Activated CD8-positive, alpha-beta T cell treated with anti-CD3 and anti-CD28 coated beads for 36 hours (primary cell): ENCODE measurements at regions not wholly inside any gene's neighbourhood (a gene's known extent, or its start where the extent isn't known, plus 50 kb on each side); places are given as distances from the start of the nearest gene placed in this dataset.

ENCODE experiments used
- ATAC-seq: fragments of 200-7000 bp; cut with Tn5 transposase; one replicate; pipeline ENCODE4 v1.10.0; 2021; ENCODE audit warnings: mild to moderate bottlenecking, moderate library complexity
- CTCF ChIA-PET: fragments of 350-600 bp; sonication (Branson Sonifier 250); formaldehyde crosslinking; loops from one replicate; lab custom pipeline; 2021; ENCODE audit warnings: antibody characterized with exemption; lab: Charles Lee
- POLR2A ChIA-PET: fragments of 350-600 bp; sonication (Branson Sonifier 250); formaldehyde crosslinking; loops from one replicate; lab custom pipeline; 2021; ENCODE audit warnings: antibody characterized with exemption; lab: Charles Lee
- DNase-seq: peaks from one replicate; pipeline ENCODE4 v3.0.0-alpha.2; 2020
- H3K27ac Mint-ChIP-seq: one replicate; pipeline ENCODE4 v1.8.0; 2021; ENCODE audit warnings: mild to moderate bottlenecking, mixed read lengths
- H3K27me3 Mint-ChIP-seq: one replicate; pipeline ENCODE4 v1.8.0; 2021; ENCODE audit warnings: mixed read lengths
- H3K36me3 Mint-ChIP-seq: one replicate; pipeline ENCODE4 v1.8.0; 2021; ENCODE audit warnings: low read depth, mixed read lengths
- H3K4me1 Mint-ChIP-seq: one replicate; pipeline ENCODE4 v1.8.0; 2021; ENCODE audit warnings: low read depth, mixed read lengths
- H3K4me3 Mint-ChIP-seq: one replicate; pipeline ENCODE4 v1.8.0; 2021; ENCODE audit warnings: mild to moderate bottlenecking, moderate library complexity, mixed read lengths
- H3K9me3 Mint-ChIP-seq: one replicate; pipeline ENCODE4 v1.8.0; 2021; ENCODE audit warnings: mixed read lengths
- intact Hi-C: fragments of 100-400 bp; cut with micrococcal nuclease; formaldehyde crosslinking; loops from one replicate; pipeline ENCODE4 v1.10.0; 2022
- TF ChIP-seq, protein P1 (sequence below): fragments of 200-600 bp; IDR thresholded peaks from one replicate; pipeline ENCODE4 v1.8.0; 2022; ENCODE audit warnings: antibody characterized with exemption, mild to moderate bottlenecking

- DNase-seq (no peak), ATAC-seq (no peak)
- Mint-ChIP-seq H3K4me3 (no peak overlapping the region), H3K4me1 (no peaks in the 10 kb centered on the region), H3K36me3 (no peaks in the 10 kb centered on the region), H3K9me3 (peaks cover 3% of the 10 kb centered on the region), H3K27ac (no peak overlapping the region), H3K27me3 (peaks cover 15% of the 10 kb centered on the region)
- intact Hi-C loops = no loop called here
- ChIA-PET CTCF (no interaction called here), POLR2A (no interaction called here)
- TF ChIP-seq, protein P1, sequence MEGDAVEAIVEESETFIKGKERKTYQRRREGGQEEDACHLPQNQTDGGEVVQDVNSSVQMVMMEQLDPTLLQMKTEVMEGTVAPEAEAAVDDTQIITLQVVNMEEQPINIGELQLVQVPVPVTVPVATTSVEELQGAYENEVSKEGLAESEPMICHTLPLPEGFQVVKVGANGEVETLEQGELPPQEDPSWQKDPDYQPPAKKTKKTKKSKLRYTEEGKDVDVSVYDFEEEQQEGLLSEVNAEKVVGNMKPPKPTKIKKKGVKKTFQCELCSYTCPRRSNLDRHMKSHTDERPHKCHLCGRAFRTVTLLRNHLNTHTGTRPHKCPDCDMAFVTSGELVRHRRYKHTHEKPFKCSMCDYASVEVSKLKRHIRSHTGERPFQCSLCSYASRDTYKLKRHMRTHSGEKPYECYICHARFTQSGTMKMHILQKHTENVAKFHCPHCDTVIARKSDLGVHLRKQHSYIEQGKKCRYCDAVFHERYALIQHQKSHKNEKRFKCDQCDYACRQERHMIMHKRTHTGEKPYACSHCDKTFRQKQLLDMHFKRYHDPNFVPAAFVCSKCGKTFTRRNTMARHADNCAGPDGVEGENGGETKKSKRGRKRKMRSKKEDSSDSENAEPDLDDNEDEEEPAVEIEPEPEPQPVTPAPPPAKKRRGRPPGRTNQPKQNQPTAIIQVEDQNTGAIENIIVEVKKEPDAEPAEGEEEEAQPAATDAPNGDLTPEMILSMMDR = no peak
Observed at GRCh38 chr14:21807975-21808374, 134.4 kb upstream of the OR4E1 start.

GRCh38 chr14:21804981-21805380, 131.4 kb upstream of the OR4E1 start:
- H3K27ac Mint-ChIP-seq = no peak overlapping the region
- H3K4me3 Mint-ChIP-seq = no peak overlapping the region
- intact Hi-C loops = no loop called here
- peaks cover 3% of the 10 kb centered on the region for H3K9me3 Mint-ChIP-seq
- H3K36me3 Mint-ChIP-seq = no peaks in the 10 kb centered on the region
- TF ChIP-seq, protein P1 = no peak
- no peaks in the 10 kb centered on the region for H3K4me1 Mint-ChIP-seq
- ChIA-PET CTCF (interaction anchor here (1.6 to 1.7 kb wide), 2 partner anchors 47 to 56 kb away, joined by 4 to 5 read pairs; no protein-coding TSS in a partner anchor), POLR2A (no interaction called here)
- no peak for DNase-seq
- no peak for ATAC-seq
- peaks cover 11% of the 10 kb centered on the region for H3K27me3 Mint-ChIP-seq

DNA sequence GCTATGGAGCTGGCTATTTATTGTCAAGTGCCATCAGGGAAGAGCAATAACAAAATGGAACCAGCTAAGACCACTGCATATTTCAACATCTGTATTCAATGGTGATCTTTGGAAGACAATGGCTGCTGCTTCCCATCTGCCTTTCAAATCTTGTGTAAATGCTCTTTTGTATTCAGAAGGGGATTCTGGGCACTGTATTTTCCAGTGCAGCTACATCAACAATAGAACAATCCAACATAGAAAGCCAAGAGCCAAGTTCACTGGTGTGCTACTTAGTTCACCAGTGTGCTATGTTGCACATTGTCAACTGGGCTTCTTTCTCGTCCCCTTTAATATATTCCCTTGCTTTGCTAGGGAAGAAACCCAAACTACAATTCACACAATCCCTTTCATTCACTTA, 128.8 kb upstream of the OR4E1 start:
- intact Hi-C loops = no loop called here
- Mint-ChIP-seq H3K27ac (no peak overlapping the region), H3K4me1 (no peaks in the 10 kb centered on the region), H3K4me3 (no peak overlapping the region), H3K9me3 (peaks cover 3% of the 10 kb centered on the region), H3K36me3 (no peaks in the 10 kb centered on the region), H3K27me3 (peaks cover 6% of the 10 kb centered on the region)
- ChIA-PET CTCF (interaction anchor here (0.9 to 1.4 kb wide), 2 partner anchors 54 to 79 kb away, joined by 3 to 5 read pairs; no protein-coding TSS in a partner anchor), POLR2A (no interaction called here)
- ATAC-seq (no peak), DNase-seq (no peak)
- TF ChIP-seq, protein P1 = no peak

DNA sequence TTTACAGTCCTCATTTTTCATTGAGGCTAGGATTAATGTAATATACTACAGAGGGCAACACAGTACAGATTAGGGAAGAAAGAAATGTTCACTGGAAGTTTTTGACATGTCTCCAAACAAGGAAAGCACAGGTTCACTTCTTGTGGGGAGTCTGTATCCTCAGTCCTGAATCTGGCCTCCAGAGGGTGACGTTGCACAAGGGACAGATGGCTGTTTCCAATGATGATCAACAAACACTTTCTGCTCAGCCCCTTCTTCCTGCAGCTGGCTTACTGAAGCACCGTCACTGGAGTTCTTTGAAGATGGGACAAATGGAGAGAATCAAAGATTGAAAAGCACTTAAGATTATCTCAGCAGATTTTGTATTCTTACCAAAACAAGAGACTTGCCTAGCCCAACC, 123.3 kb upstream of the OR4E1 start:
- H3K27me3 Mint-ChIP-seq = peaks cover under 1% of the 10 kb centered on the region
- DNase-seq (peak; percentile 43), ATAC-seq (no peak)
- intact Hi-C loops = no loop called here
- no peaks in the 10 kb centered on the region for H3K36me3 Mint-ChIP-seq
- TF ChIP-seq, protein P1 = no peak
- peak overlapping the region; percentile 18 for H3K4me3 Mint-ChIP-seq
- peaks cover 7% of the 10 kb centered on the region for H3K9me3 Mint-ChIP-seq
- ChIA-PET CTCF (interaction anchor here (1.1 to 1.6 kb wide), 4 partner anchors 28 to 774 kb away, joined by 3 to 7 read pairs (median 6); no protein-coding TSS in a partner anchor), POLR2A (no interaction called here)
- H3K27ac Mint-ChIP-seq = no peak overlapping the region
- peaks cover under 1% of the 10 kb centered on the region for H3K4me1 Mint-ChIP-seq

DNA sequence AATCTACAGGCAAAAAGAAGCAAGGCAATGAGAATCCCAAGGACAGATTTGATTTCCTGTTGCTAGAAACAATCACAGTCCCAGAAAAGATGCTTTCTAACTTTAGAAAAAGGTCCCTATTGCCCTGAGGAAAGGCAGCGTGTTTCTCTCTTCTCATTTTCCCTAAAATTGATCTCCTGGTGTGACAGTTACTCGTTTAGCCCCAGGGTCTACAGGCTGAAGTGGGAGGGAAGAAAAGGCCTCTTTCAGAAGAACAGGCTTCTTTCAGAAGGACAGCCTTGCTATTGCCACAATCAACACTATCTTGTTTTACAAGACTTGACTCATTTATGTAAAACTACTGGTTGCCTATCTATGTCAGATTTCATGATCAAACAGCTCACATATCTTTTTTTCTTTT, 121.8 kb upstream of the OR4E1 start:
- ATAC-seq (no peak), DNase-seq (no peak)
- no peak overlapping the region for H3K4me3 Mint-ChIP-seq
- no peak overlapping the region for H3K27ac Mint-ChIP-seq
- no peaks in the 10 kb centered on the region for H3K36me3 Mint-ChIP-seq
- H3K27me3 Mint-ChIP-seq = no peaks in the 10 kb centered on the region
- H3K4me1 Mint-ChIP-seq = peaks cover 5% of the 10 kb centered on the region
- TF ChIP-seq, protein P1 = no peak
- ChIA-PET CTCF (no interaction called here), POLR2A (no interaction called here)
- intact Hi-C loops = no loop called here
- peaks cover 7% of the 10 kb centered on the region for H3K9me3 Mint-ChIP-seq
